HepG2 (cell line): ENCODE measurements at regions not wholly inside any gene's neighbourhood (a gene's known extent, or its start where the extent isn't known, plus 50 kb on each side); places are given as distances from the start of the nearest gene placed in this dataset.

Source experiments
- DZIP1 ChIP-seq: sonication (generic); formaldehyde crosslinking; IDR thresholded peaks from 2 replicates; pipeline ENCODE4 v1.5.0; 2020; ENCODE audit warnings: mild to moderate bottlenecking, missing genetic modification reagents
- GFI1 ChIP-seq: sonication (generic); formaldehyde crosslinking; IDR thresholded peaks from 2 replicates; pipeline ENCODE4 v1.5.0; 2020; ENCODE audit warnings: missing genetic modification reagents, mild to moderate bottlenecking, borderline replicate concordance
- MXD4 ChIP-seq: IDR thresholded peaks from 2 replicates; pipeline ENCODE4 v1.6.1; 2016; ENCODE audit warnings: mild to moderate bottlenecking, missing biosample characterization, missing genetic modification reagents
- SOX13 ChIP-seq, 3 experiments: fragments of 450-650 bp in 1 of 3; sonication (generic) in 1 of 3; formaldehyde crosslinking in 1 of 3; IDR thresholded peaks in 2 of 3; conservative IDR thresholded peaks in 1 of 3; 2 replicates each; pipeline versions ENCODE4 v1.5.0 to v1.6.1; 2016 to 2020; ENCODE audit warnings: antibody characterized with exemption in 1 of 3, mild to moderate bottlenecking in 1 of 3, missing compliant biosample characterization in 1 of 3, missing genetic modification reagents in 1 of 3, moderate library complexity in 1 of 3
- TMF1 ChIP-seq: sonication (generic); formaldehyde crosslinking; IDR thresholded peaks from 2 replicates; pipeline ENCODE4 v1.8.1; 2022; ENCODE audit warnings: low read depth, missing genetic modification reagents
- ZNF280D ChIP-seq: sonication (generic); formaldehyde crosslinking; IDR thresholded peaks from 2 replicates; pipeline ENCODE4 v1.5.1; 2020; ENCODE audit warnings: mild to moderate bottlenecking, missing genetic modification reagents
- ZNF33B ChIP-seq: sonication (generic); formaldehyde crosslinking; IDR thresholded peaks from 2 replicates; pipeline ENCODE4 v1.5.1; 2020; ENCODE audit warnings: mild to moderate bottlenecking, missing genetic modification reagents
- ZNF558 ChIP-seq: sonication (generic); formaldehyde crosslinking; IDR thresholded peaks from 2 replicates; pipeline ENCODE4 v1.9.0; 2022; ENCODE audit warnings: mild to moderate bottlenecking, missing genetic modification reagents, borderline replicate concordance
- ZSCAN29 ChIP-seq: sonication (generic); formaldehyde crosslinking; conservative IDR thresholded peaks from 2 replicates; pipeline ENCODE4 v1.4.0; 2020; ENCODE audit warnings: mild to moderate bottlenecking, missing genetic modification reagents

- no peak for TF ChIP-seq DZIP1 (CRISPR knock-in tag)
- TF ChIP-seq SOX13 (IDR thresholded peaks at IDR 0.05): no peak
- peak in 1 of 2 experiments; percentile 38; a peak in 1 of 4 replicates for TF ChIP-seq SOX13 (CRISPR knock-in tag; conservative IDR thresholded peaks at IDR 0.05 in 1 of 2, IDR thresholded peaks at IDR 0.05 in 1 of 2)
- TF ChIP-seq GFI1 (CRISPR knock-in tag): no peak
- no peak for TF ChIP-seq ZNF33B (CRISPR knock-in tag)
- no peak for TF ChIP-seq ZNF558 (CRISPR knock-in tag)
- TF ChIP-seq TMF1 (CRISPR knock-in tag): no peak
- no peak for TF ChIP-seq ZSCAN29 (CRISPR knock-in tag)
- TF ChIP-seq MXD4 (CRISPR knock-in tag): no peak
- TF ChIP-seq ZNF280D: no peak
These were observed 89.8 kb upstream of the TENT5A start (continued) for GRCh38 chr6:81842254-81842653.
